ENCODE measurements at regions not wholly inside any gene's neighbourhood (a gene's known extent, or its start where the extent isn't known, plus 50 kb on each side); places are given as distances from the start of the nearest gene placed in this dataset.

DNA sequence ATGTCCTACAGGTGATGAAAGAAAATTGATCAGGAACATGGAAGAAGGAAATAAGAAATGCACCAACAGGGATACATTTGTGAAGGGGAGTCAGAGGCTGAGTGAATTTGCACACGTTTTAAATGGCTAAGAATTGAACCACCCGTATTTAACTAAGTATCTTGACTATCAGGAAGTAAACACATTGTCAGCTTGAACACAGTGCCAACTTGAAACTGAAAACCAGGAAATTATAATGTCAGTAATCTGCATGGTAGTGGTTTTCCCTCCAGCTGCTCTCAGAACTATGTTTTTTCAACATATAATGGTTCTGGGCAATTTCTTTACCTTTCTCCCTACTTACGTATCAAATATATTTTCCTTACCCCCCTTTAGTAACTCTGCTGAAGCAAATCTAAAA is 366.5 kb upstream of the POU3F2 start:
- DNase-seq (ENCODE audit: low spot score), result no peak

DNA sequence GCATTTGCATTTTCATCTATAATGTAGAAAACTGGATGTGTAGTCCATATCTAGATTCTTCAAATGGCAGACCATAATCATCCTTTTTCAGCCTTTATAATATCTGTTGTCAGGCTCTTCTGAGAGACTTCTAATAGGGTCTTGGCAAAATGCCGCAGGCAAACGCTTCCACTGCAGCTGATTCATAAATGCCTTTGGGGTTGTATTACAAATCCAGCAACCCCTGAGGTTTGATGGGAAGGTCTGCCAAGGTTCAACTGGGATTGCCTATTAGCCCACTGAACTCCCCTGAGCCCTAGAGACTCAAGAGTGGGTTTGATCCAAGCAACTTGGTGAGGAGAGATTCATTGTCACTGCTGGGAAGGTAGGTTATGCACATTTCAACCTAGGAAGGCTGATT is 365.2 kb upstream of the POU3F2 start:
- DNase-seq (ENCODE audit: low spot score), result no peak

DNA sequence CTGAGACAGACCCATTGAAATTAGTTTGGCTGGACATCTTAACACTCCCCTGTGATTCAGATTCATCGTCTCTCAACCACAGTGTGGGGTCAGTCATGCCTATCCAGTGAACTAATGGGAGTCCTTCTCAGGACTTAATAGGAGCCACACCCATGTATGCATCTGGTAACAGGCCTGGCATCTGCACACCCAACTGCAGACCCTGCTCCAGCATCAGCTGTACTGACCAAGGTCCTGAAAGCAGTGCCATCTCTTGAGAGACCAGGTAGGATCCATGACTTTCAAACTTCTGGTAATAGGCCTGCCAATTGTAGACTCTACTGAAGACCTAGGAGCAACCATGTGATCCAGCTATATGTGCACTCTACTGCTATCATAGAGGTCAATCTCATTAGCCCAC is 363.6 kb upstream of the POU3F2 start:
- no peak for DNase-seq (ENCODE audit: low spot score)

DNA sequence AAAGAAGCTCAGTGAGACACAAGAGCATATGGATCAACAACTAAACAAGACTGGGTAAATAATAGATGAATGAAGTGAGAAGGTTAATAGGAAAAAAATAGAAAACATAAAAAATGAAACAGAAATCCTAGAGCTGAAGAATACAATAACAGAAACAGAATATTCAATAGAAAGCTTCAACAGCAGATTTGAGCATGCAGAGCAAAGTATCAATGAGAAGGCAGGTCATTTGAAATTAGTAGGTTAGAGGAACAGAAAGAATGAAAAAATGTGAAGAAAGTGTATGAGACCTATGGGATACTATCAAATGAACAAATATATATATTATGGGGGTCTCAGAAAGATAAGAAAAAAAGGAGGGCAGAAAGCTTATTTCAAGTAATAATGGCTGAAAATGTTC is 362.9 kb upstream of the POU3F2 start:
- no peak for DNase-seq (ENCODE audit: low spot score)

DNA sequence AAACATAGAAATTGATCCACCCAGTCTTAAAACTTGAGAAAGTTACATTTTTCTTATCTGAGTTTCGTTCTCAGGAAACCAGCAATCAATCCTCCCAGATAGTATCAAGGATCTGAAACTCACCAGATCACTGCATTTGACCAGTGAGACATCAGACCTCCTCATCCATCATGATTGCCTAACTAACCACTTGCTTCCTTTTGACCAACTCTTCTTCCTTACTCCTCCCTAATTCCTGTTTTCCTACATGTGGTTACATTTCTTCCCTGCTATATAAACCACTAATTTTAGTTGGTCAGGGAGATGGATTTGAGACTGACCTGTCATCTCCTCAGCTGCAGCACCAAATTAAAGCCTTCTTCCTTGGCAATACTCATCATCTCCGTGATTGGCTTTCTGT is 357.1 kb upstream of the POU3F2 start:
- DNase-seq (ENCODE audit: low spot score), result no peak

DNA sequence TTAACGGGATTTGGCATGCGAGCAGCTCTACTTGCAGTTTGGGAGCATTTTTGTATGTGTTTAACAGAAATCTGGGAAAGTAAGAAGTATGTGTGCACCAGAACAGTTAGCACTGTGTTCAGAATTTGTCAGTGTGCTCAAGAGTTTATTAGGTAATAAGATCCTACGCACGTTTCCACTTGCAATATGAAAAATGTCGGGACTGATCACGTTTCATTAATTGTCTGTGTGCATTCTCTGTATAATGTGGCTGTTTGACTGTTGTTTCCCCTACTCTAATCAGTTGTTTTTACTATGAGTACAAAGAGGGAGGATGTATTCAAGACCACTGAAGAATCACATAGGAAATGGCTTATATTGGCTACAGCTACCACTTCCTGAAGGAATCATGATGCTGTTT is 349.7 kb upstream of the POU3F2 start:
- no peak for DNase-seq (ENCODE audit: low spot score)

DNA sequence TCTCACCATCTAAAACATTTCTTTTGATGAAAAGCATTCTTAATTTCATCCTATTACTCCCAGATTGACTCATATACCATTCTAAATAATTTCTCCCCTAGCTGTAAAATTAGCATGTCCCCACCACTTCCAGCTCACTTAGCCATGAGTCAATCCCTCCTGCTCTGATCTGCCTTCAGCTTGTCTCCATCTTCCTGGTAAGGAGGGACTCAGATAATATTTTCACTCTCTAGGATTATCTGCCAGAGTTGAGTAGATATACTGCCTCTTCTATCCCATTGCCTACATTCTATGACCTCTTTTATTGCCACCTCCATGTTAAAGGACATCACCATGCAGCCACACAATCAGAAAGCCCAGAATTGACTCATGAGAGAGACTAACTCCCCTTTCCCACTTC is 348.8 kb upstream of the POU3F2 start:
- DNase-seq (ENCODE audit: low spot score), result no peak

DNA sequence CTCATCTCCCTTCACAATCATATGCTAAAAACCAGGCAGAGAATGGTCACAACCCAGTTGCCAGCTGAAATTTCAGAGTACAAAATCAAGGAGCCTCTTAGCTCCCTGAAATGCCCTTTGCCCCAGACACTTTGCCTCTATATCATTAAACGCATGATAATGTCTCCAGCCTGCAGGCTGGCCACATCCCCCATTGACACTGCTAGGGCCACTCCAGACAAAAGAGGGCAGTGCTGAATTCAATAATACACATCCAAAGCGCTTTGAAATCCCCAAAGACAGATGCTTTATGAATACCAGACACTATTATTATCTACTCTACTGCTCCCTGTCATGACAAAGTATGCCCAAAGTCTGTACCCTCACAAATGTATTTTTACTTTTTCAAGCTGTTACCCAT is 348.3 kb upstream of the POU3F2 start:
- no peak for DNase-seq (ENCODE audit: low spot score)

DNA sequence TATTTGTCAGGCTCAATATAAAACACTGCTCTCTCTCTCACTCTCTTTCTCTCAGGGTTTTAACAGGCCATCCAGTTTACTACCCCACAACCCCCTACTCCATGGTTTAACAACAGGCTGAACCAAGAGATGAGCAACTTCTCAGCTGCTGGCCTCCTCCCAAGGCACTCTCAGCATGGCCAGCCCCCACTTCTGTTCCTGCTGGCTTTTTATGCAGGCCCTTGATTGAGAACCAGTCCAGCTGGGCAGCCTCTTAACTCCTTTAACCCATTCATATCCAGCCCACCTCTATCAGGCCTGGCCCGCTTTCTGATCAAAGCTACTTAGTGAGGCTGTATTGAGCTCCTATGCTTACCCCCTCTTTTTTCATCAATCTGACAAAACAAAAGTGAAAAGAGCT is 346.8 kb upstream of the POU3F2 start:
- no peak for DNase-seq (ENCODE audit: low spot score)

DNA sequence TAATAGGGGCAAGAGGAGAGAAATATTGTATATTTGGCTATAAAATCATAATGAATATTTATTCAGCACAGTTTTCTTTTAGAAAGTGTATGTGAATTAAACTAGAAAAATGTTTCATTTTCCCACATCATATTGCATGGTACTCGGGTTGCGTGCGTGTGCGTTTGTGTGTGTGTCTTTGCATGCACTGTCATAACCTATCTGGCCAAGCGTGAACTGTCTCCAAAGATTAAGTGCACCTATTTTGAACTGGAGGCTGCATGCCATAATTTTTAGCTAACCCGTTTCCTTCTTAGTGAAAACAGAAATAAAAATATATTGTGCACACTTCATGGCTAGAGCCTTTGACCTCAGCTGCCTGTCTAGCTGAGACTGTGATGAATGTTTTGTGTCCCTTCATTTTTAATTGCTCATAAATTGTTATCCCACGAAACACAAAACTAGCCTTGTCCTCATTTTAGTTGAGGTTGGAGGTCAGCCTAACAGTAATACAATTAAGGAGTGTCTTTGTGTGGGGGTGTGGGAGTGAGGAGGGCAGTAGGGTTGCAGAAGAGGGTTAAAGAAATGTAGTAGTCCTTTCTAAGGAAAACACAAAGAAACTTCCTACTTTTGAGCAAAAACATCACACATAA is 336.1 kb upstream of the POU3F2 start:
- DNase-seq (ENCODE audit: low spot score), result no peak

DNA sequence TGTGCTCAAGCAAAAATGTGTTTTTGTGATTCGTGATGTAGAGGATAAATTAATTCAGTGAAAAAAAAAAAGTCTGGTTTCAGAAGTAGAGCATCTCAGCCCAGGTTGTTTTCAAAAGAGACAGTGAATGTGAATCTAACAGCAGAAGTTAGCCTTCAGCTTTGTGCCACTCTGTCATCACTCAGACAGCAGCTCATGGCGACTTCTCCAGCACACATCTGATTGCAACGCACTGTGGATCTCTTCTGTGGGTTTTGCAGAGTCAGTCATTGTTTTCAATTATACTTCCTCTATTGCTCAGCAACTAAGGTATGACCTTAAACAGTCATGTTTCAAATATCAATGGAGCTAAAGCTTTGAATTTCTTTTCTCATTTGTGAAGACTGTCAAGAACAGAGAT is 335.5 kb upstream of the POU3F2 start:
- DNase-seq (ENCODE audit: low spot score), result no peak

DNA sequence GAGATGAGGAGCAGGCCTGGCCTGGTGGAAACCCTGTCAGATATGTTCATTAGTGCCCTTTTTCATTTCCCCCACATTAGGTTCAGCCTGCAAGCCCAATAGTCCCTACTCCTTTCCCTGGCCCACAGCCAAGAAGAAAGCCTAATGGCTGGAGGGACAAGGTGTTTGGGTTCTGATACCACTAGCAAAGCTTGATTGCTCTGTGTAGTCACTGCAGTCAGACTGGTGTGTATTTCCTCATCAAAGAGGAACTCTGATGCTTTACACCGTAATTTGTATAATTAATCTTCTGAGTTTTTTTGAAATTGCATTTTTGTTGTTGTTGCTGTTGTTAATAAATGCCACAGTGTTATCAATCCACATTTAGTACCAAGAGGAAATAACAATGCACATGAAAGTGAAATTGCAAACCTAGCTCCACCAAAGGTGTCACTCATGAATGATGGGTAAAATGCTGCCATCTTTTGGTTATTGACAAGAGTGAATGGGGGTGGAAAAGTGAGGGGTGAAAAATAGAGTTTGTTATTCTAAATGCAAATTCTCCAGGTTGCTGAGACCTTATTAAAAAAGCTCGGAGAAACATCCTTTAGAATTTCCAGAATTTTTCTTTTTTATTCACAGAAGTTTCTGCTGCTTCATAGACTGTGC is 320.2 kb upstream of the POU3F2 start:
- DNase-seq (ENCODE audit: low spot score), result no peak

DNA sequence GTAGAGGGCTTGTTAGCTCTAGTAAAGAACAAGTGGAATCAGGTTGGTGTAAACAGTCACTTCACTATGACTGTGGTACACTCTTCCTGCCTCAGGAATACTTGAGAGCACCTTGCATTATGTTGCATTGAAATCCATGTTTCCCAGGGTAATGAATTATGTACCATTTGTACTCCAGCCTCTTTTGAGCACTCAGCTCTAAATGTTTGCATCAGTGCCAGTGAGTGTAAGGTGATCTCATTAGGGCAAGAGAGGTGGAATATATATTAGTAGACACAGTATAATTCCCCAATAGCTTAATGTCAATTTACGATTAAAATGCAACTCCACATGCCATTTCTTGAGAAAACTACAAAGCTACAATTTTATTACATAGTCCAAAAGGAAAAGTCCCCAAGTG is 319.6 kb upstream of the POU3F2 start:
- DNase-seq (ENCODE audit: low spot score), result no peak

DNA sequence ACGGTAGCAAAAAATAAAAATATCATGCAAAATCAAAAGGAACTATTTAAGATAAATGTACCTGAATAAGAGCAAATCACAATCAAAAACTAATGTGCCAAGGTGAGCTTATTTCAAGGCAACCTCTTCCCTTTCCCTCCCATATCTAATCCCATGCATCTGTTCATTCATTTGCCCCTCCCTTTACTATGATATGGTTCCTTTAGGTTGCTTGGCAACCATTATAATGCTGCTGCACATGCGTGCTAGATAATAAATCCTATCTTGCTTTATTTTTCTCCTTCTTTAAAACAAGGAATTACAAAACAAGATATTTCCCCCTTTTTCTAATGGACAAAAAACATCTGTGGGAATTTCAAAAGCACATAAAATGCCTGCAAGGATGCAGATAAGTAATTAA is 318.2 kb upstream of the POU3F2 start:
- no peak for DNase-seq (ENCODE audit: low spot score)

DNA sequence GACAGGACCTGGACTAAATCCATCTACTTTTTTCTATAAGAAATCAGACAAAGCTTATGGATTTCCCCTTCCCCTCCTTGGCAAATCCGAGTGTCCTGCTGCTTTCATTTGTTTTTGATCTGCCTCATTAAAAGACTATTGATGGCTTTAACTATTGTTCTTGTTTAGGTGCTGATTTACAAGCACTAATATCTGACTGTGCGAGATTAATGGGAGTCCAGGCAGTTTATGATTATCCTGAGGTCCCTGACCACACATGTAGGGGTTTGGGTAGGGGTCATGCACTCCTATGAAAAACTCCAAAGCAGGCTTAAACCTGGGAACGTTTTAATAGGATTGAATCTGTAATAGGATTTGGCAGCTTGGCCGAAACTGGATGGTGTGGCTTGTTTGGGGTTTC is 317.5 kb upstream of the POU3F2 start:
- no peak for DNase-seq (ENCODE audit: low spot score)

DNA sequence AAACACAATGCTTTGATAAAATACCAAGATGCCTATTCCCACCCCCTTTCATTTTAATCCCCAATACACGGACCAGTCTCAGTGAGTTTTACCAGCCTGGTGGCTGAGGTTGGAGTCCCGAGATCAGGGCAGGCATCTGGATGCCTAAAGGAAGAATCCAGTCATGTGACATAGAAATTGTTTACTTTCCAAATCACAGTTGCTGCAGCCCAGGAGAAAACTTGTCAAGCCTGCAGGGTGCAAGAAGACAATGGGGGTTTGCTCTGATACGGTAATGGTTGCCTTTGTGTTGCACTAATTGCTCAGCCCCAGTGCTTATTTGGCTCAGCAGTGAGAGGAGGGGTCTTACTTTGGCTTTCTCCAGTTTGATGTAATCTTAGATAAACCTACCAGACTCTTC is 308.5 kb upstream of the POU3F2 start:
- no peak for DNase-seq (ENCODE audit: low spot score)

DNA sequence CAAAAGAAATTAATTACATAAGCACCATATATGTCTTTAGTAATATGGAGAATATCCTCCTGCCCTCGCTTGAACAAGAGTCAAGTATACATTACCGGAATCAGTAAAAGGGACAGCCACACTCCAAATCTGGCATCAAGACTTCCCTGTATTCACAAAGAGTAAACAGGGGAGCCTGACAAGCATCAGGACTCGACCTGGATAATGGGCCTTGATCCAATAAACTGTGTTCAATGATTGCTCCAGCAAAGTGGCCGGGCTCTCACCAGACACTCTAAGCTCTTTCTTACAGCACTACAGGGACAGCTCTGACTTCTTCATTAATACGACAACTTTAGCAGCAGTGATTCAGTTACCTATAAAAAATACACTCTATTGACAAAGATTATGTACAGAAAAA is 307.9 kb upstream of the POU3F2 start:
- no peak for DNase-seq (ENCODE audit: low spot score)

DNA sequence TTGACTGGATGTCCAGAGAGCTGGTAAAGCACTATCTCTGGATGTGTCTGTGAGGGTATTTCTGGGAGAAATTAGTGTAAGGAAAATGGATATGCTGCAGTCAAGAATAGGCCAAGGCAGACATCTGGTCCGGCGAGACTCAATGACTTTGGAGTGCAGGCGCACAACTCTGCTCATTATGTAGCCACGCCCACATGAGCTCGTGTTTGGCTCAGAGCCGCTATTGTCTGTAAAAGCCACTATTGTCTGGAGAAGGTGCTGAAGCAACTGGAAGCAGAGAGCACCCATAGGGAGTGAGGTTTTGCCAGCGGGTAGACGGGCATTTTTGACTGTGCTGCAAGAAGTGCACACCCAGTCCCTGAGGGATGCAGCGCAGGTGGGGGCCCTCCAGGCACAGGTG is 305.0 kb upstream of the POU3F2 start:
- no peak for DNase-seq (ENCODE audit: low spot score)

DNA sequence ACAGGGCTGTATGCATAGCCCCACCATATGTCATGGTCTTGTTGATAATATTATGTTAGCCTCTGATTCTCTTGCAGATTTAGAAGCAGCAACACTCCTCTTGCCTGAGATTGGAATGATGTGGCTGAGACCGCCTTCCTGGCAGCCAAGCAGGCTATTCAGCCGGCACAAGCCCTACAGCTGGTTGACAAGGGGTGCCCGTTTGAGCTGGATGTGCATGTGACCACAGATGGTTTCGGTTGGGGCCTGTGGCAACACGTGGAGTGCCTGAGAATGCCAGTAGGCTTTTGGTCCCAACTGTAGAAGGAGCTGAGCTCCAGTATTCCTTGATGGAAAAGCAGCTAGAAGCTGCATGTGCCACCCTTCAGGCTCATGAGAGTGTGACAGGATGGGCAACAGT is 303.6 kb upstream of the POU3F2 start:
- no peak for DNase-seq (ENCODE audit: low spot score)

DNA sequence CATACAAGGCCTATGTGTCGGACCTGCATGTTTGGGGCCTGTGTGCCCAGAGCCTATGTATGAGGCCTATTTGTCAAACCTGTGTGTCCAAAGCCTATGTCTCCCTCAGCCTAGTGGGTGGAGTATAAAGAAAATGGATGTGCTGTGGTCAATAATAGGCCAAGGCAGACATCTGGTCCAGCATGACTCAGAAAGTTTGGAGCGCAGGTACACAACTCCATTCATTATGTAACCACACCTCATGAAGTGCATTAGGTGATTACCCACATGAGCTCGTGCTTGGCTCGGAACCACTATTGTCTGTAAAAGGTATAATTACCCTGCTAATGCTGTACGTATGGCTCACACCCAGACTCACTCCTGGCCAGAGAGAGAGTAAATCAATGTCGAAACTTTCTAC is 302.4 kb upstream of the POU3F2 start:
- no peak for DNase-seq (ENCODE audit: low spot score)

DNA sequence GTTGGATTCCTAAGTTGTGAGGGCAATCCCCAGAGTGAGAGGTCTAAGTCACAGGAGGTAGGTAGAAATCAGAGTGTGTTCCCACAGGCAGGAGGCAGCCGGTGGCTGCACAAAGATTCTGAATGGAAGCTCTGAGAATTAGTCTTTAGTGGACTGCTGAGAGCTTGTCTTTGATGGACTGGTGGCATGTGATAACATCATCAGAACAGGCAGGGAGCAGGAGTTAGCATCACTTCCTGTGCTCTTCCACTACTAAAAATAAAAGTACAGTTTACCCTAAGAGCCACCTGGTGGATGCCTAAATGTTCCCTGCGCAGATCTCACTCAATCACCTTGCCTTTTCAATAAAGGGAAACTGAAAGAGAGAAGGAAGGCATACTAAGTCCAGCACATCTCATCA is 294.6 kb upstream of the POU3F2 start:
- no peak for DNase-seq (ENCODE audit: low spot score)

DNA sequence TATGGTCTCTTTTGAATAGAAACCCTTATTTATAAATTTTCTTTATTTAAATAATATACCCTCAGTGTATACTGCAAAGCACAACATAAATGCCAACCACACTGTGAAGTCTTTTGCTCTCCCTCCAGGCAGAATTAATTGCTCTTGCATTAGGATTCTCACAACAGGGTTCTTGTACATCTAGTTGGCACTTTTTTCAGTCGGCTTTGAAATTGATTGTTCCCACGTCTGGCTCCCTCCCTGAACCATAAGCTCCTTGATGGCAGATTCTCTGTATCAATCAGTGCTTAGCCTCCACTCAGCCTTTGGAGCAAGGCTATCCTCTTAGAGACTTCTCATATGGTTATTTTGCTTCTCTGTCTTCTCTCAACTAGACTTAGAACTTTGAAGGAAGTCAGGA is 288.0 kb upstream of the POU3F2 start:
- DNase-seq (ENCODE audit: low spot score), result no peak

DNA sequence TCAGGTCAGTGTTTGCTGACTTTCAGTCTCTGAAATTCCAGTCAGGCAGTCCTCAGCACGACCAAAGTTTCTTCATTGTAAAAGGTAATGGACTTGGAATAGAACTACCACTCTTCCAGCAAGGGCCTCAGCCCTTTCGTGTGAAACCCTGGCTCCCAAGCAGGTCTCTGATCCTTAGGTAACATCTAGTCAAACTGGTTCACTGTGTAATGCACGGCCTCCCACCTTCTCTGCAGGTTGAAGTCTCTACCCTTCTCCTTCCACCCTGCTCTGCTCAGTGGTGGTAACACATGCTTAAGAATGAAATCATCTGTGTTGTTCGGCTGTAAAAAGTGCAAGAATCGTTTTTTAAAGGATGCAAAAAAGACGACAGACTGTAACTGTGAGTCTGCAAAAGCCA is 287.2 kb upstream of the POU3F2 start:
- no peak for DNase-seq (ENCODE audit: low spot score)

DNA sequence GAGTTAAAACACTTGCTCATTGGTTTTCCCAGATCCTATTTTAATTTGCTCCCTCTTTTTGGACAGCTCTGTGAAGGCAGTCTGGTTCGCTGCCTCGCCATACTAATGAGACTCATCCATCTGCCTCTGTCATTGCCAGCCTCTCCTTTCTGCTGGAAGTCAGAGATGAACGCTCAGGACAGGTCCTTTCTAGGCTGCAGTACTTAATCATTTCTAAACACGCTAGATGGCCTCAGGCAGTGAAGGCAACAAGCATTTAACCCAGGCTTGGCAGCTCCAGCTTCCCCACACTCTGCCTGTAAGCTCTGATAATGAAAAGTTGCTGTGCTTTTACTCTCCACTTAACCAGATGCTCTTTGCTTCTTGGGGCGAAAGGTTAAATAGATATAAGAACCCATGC is 286.7 kb upstream of the POU3F2 start:
- no peak for DNase-seq (ENCODE audit: low spot score)

DNA sequence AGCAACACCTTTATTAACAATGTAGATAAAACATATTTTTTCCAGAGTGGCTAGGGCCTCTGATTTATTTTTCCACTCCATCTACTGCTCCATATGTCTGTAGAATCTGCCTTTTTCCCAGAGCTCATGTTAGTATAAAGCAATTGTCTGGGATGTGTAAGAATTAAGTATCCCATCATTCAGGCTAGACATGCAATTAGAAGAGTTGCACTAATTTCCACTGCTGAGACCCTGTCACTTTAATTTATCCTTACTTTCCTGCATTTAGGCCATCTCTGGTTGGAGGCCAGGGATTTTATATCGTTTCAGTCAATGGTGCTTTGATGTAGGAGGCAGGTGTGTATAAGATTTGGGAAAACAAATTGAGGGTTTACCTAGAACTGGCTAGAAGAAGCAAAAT is 286.1 kb upstream of the POU3F2 start:
- no peak for DNase-seq (ENCODE audit: low spot score)
